Keratinocyte (primary cell): ENCODE measurements at regions not wholly inside any gene's neighbourhood (a gene's known extent, or its start where the extent isn't known, plus 50 kb on each side); places are given as distances from the start of the nearest gene placed in this dataset.

ENCODE experiments used
- DNase-seq: peaks from one replicate; pipeline ENCODE4 v3.0.0-alpha.2; 2011; ENCODE audit warnings: low read depth, missing footprints, low spot score
- FAIRE-seq: peaks from 2 replicates; lab custom pipeline; 2011; peaks lifted over from hg19 to GRCh38; lab: Jason Lieb, UNC
- H2AFZ ChIP-seq: 2 replicates; pipeline ENCODE4 v1.6.0; 2012; ENCODE audit warnings: low read length, control low read depth, inconsistent platforms; ENCODE audit not compliant: control insufficient read depth
- H3K27ac ChIP-seq: 2 replicates; pipeline ENCODE4 v1.5.1; 2011; ENCODE audit warnings: low read length; ENCODE audit not compliant: control insufficient read depth, insufficient read depth
- H3K27me3 ChIP-seq: 3 replicates; pipeline ENCODE4 v1.6.0; 2011; ENCODE audit warnings: low read length; ENCODE audit not compliant: control insufficient read depth, insufficient read depth; ENCODE audit errors: extremely low read depth
- H3K36me3 ChIP-seq, 2 experiments: 2 replicates in 1 of 2; 3 replicates in 1 of 2; pipeline ENCODE4 v1.5.1; 2011; ENCODE audit warnings: low read length in 2 of 2, mild to moderate bottlenecking in 1 of 2; ENCODE audit not compliant: control insufficient read depth in 2 of 2, insufficient read depth in 2 of 2; ENCODE audit errors: extremely low read depth in 1 of 2
- H3K4me1 ChIP-seq: 3 replicates; pipeline ENCODE4 v1.5.1; 2011; ENCODE audit warnings: low read length; ENCODE audit not compliant: control insufficient read depth, insufficient read depth; ENCODE audit errors: extremely low read depth
- H3K4me2 ChIP-seq: 3 replicates; pipeline ENCODE4 v1.6.0; 2011; ENCODE audit warnings: low read depth, low read length; ENCODE audit not compliant: control insufficient read depth, insufficient read depth; ENCODE audit errors: extremely low read depth
- H3K4me3 ChIP-seq, 3 experiments: fragments of 200-600 bp in 1 of 3; sonication (generic) in 1 of 3; 2 replicates in 2 of 3; 3 replicates in 1 of 3; pipeline ENCODE4 v1.5.1; 2011 to 2016; ENCODE audit warnings: low read length in 3 of 3, mild to moderate bottlenecking in 3 of 3, control low read depth in 2 of 3, inconsistent platforms in 1 of 3, low read depth in 1 of 3, mixed read lengths in 1 of 3, mixed run types in 1 of 3, moderate library complexity in 1 of 3; ENCODE audit not compliant: control insufficient read depth in 2 of 3, insufficient read depth in 2 of 3; ENCODE audit errors: extremely low read depth in 1 of 3
- H3K79me2 ChIP-seq: 2 replicates; pipeline ENCODE4 v1.6.0; 2012; ENCODE audit warnings: low read length; ENCODE audit not compliant: control insufficient read depth, insufficient read depth
- H3K9ac ChIP-seq: 3 replicates; pipeline ENCODE4 v1.6.0; 2011; ENCODE audit warnings: low read length; ENCODE audit not compliant: control insufficient read depth, insufficient read depth; ENCODE audit errors: extremely low read depth
- H3K9me1 ChIP-seq: 3 replicates; pipeline ENCODE4 v1.6.0; 2011; ENCODE audit warnings: low read length; ENCODE audit not compliant: control insufficient read depth, insufficient read depth; ENCODE audit errors: extremely low read depth
- H3K9me3 ChIP-seq: 2 replicates; pipeline ENCODE4 v1.5.1; 2012; ENCODE audit warnings: low read depth, low read length; ENCODE audit not compliant: control insufficient read depth
- H4K20me1 ChIP-seq: 3 replicates; pipeline ENCODE4 v1.6.0; 2011; ENCODE audit warnings: low read length; ENCODE audit not compliant: control insufficient read depth, insufficient read depth; ENCODE audit errors: extremely low read depth
- CTCF ChIP-seq, 3 experiments: IDR thresholded peaks in 1 of 3; conservative IDR thresholded peaks in 1 of 3; optimal IDR thresholded peaks in 1 of 3; 2 replicates in 2 of 3; 3 replicates in 1 of 3; pipeline versions ENCODE3 to v1.5.1; 2011; ENCODE audit warnings: low read length in 3 of 3, mild to moderate bottlenecking in 3 of 3, moderate library complexity in 2 of 3, control low read depth in 1 of 3, inconsistent platforms in 1 of 3; ENCODE audit not compliant: insufficient read depth in 2 of 3; ENCODE audit errors: extremely low read depth in 1 of 3
- EZH2 ChIP-seq: IDR thresholded peaks from one replicate; pipeline ENCODE4 v1.6.1; 2012; ENCODE audit warnings: inconsistent platforms, mild to moderate bottlenecking, low read length, moderate library complexity
- dilution Hi-C: fragments of 300-500 bp; cut with MboI; formaldehyde crosslinking; loops from one replicate; pipeline ENCODE4 v1.7.0; 2020; ENCODE audit warnings: low sequenced_read_pairs; ENCODE audit not compliant: extremely low pct_ligation_motif_present

GRCh38 chr10:29921071-29921446 lies 138.3 kb downstream of the JCAD start:
- no peak overlapping the region for H3K4me3 ChIP-seq
- peak overlapping the region; percentile 27 for H3K4me2 ChIP-seq
- peak overlapping the region; percentile 47 for H2AFZ ChIP-seq
- peaks cover 14% of the 10 kb centered on the region for H3K4me1 ChIP-seq
- H3K27ac ChIP-seq: no peak overlapping the region
- no peaks in the 10 kb centered on the region for H3K9me3 ChIP-seq
- no peaks in the 10 kb centered on the region for H3K36me3 ChIP-seq
- no peaks in the 10 kb centered on the region for H3K9me1 ChIP-seq
- dilution Hi-C loops: no loop called here
- FAIRE-seq (peak; percentile 72), DNase-seq (no peak)
- H3K79me2 ChIP-seq: no peaks in the 10 kb centered on the region
- no peak overlapping the region for H3K9ac ChIP-seq
- H3K27me3 ChIP-seq: peaks cover 4% of the 10 kb centered on the region
- H4K20me1 ChIP-seq: no peaks in the 10 kb centered on the region
- peak in 1 of 3 experiments; percentile 52 for TF ChIP-seq CTCF (optimal IDR thresholded peaks at IDR 0.05 in 1 of 3, IDR thresholded peaks at IDR 0.05 in 1 of 3, conservative IDR thresholded peaks at IDR 0.05 in 1 of 3; ENCODE audit: extremely low read depth in 1 of 3, insufficient read depth in 2 of 3, low read length in 3 of 3)
- TF ChIP-seq EZH2: no peak

- H4K20me1 ChIP-seq: no peaks in the 10 kb centered on the region
- DNase-seq (no peak), FAIRE-seq (peak; percentile 78)
- H3K4me2 ChIP-seq: peak overlapping the region; percentile 27
- H3K9me1 ChIP-seq: no peaks in the 10 kb centered on the region
- peaks cover 12% of the 10 kb centered on the region for H3K4me1 ChIP-seq
- H3K9me3 ChIP-seq: no peaks in the 10 kb centered on the region
- H3K4me3 ChIP-seq: no peak overlapping the region
- H3K36me3 ChIP-seq: no peaks in the 10 kb centered on the region
- H2AFZ ChIP-seq: peak overlapping the region; percentile 63
- no peak overlapping the region for H3K27ac ChIP-seq
- H3K79me2 ChIP-seq: no peaks in the 10 kb centered on the region
- peaks cover 4% of the 10 kb centered on the region for H3K27me3 ChIP-seq
- dilution Hi-C loops: no loop called here
- no peak overlapping the region for H3K9ac ChIP-seq
- no peak for TF ChIP-seq EZH2
- no peak for TF ChIP-seq CTCF (optimal IDR thresholded peaks at IDR 0.05 in 1 of 3, IDR thresholded peaks at IDR 0.05 in 1 of 3, conservative IDR thresholded peaks at IDR 0.05 in 1 of 3; ENCODE audit: extremely low read depth in 1 of 3, insufficient read depth in 2 of 3, low read length in 3 of 3)
Observed at GRCh38 chr10:29920408-29921070, 138.8 kb downstream of the JCAD start.
